Left lung (tissue), 4 donors: ENCODE measurements at regions not wholly inside any gene's neighbourhood (a gene's known extent, or its start where the extent isn't known, plus 50 kb on each side); places are given as distances from the start of the nearest gene placed in this dataset.

ENCODE experiments used
- ATAC-seq: fragments of 200-7000 bp; cut with Tn5 transposase; one replicate; pipeline ENCODE4 v1.9.1; 2020; ENCODE audit warnings: moderate library complexity
- DNase-seq, 4 donors: peaks; one replicate each; pipeline ENCODE4 v3.0.0-alpha.2; 2013 to 2020
- H3K27ac ChIP-seq, 2 donors: fragments of 200-600 bp; sonication (generic) in 1 of 2; one replicate each; pipeline versions ENCODE4 v1.5.0 to v1.8.0; 2020 to 2021
- H3K27me3 ChIP-seq, 2 donors: fragments of 200-600 bp; sonication (generic) in 1 of 2; one replicate each; pipeline versions ENCODE4 v1.5.0 to v1.8.0; 2020 to 2021
- H3K36me3 ChIP-seq, 2 donors: fragments of 200-600 bp; sonication (generic) in 1 of 2; one replicate each; pipeline versions ENCODE4 v1.5.0 to v1.8.0; 2020 to 2021
- H3K4me1 ChIP-seq, 2 donors: fragments of 200-600 bp; one replicate each; pipeline ENCODE4 v1.8.0; 2021
- H3K4me3 ChIP-seq, 2 donors: fragments of 200-600 bp; sonication (generic) in 1 of 2; one replicate each; pipeline versions ENCODE4 v1.5.0 to v1.8.0; 2020 to 2021; ENCODE audit warnings: mild to moderate bottlenecking in 1 of 2
- H3K9me3 ChIP-seq, 2 donors: fragments of 200-600 bp; sonication (generic) in 1 of 2; one replicate each; pipeline versions ENCODE4 v1.5.0 to v1.8.0; 2020 to 2021
- intact Hi-C, 2 donors: fragments of 100-400 bp; cut with DNase I; formaldehyde crosslinking; loops; one replicate each; pipeline versions ENCODE4 v1.11.2 to v1.14.2; 2022
- TF ChIP-seq, protein P1 (sequence below), 2 donors: fragments of 200-600 bp; sonication (generic) in 1 of 2; IDR thresholded peaks; one replicate each; pipeline versions ENCODE4 v1.5.0 to v1.8.0; 2021; ENCODE audit warnings: antibody characterized with exemption in 2 of 2
- donor health status: DM: no; HTN: yes; CAD: no.
- donor health status: DM: no; HTN: no; CAD: no.

DNA sequence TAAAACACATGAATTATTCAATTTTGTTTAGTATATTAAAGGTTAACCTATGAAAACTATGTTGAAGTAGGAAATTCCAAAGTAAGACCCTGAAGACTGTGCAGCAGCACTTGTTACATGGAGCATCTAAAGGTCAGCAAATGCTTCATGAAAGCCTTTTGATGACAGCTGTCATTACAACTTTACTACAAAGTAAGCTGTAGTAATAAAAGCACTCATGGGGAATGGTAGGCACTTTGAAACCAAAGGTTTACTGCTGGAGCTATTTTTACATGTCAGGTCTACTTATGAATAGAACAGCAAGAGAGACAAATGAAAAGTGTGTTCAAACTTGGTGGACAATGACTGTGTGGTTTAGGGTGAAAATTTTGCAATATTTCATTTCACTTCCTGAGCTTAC lies 672.5 kb upstream of the PCDH20 start:
- H3K4me3 ChIP-seq = no peak overlapping the region
- TF ChIP-seq, protein P1, sequence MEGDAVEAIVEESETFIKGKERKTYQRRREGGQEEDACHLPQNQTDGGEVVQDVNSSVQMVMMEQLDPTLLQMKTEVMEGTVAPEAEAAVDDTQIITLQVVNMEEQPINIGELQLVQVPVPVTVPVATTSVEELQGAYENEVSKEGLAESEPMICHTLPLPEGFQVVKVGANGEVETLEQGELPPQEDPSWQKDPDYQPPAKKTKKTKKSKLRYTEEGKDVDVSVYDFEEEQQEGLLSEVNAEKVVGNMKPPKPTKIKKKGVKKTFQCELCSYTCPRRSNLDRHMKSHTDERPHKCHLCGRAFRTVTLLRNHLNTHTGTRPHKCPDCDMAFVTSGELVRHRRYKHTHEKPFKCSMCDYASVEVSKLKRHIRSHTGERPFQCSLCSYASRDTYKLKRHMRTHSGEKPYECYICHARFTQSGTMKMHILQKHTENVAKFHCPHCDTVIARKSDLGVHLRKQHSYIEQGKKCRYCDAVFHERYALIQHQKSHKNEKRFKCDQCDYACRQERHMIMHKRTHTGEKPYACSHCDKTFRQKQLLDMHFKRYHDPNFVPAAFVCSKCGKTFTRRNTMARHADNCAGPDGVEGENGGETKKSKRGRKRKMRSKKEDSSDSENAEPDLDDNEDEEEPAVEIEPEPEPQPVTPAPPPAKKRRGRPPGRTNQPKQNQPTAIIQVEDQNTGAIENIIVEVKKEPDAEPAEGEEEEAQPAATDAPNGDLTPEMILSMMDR (IDR thresholded peaks at IDR 0.05) = no peak
- no peak overlapping the region for H3K27ac ChIP-seq
- intact Hi-C loops = no loop called here
- H3K4me1 ChIP-seq = no peaks in the 10 kb centered on the region
- no peaks in the 10 kb centered on the region for H3K36me3 ChIP-seq
- no peaks in the 10 kb centered on the region for H3K27me3 ChIP-seq
- ATAC-seq (no peak), DNase-seq (no peak)
- peaks cover 0 to 2% of the 10 kb centered on the region in 2 donors for H3K9me3 ChIP-seq

DNA sequence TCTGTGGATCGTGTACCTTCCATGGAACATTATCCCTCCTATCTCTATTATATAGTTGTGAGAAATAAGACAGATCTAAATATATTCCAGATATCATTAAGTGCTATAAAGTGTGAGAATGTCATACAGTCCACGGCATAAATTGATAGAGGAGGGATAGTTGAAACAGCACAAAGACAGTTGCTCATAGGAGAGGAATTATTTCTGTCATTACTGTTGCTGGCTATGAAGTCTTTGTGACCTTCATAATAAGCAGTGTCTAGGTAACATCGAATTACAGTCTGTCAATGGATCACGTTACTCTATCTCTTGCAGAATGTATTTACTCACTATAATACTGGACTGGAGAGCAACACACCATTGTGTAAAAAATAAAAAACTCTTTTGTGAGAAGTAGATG lies 671.5 kb upstream of the PCDH20 start:
- no peaks in the 10 kb centered on the region for H3K27me3 ChIP-seq
- H3K4me3 ChIP-seq = no peak overlapping the region
- TF ChIP-seq, protein P1 (IDR thresholded peaks at IDR 0.05) = no peak
- ATAC-seq (no peak), DNase-seq (no peak)
- H3K9me3 ChIP-seq = peaks cover 0 to 2% of the 10 kb centered on the region in 2 donors
- H3K4me1 ChIP-seq = no peaks in the 10 kb centered on the region
- intact Hi-C loops = no loop called here
- H3K27ac ChIP-seq = no peak overlapping the region
- no peaks in the 10 kb centered on the region for H3K36me3 ChIP-seq

DNA sequence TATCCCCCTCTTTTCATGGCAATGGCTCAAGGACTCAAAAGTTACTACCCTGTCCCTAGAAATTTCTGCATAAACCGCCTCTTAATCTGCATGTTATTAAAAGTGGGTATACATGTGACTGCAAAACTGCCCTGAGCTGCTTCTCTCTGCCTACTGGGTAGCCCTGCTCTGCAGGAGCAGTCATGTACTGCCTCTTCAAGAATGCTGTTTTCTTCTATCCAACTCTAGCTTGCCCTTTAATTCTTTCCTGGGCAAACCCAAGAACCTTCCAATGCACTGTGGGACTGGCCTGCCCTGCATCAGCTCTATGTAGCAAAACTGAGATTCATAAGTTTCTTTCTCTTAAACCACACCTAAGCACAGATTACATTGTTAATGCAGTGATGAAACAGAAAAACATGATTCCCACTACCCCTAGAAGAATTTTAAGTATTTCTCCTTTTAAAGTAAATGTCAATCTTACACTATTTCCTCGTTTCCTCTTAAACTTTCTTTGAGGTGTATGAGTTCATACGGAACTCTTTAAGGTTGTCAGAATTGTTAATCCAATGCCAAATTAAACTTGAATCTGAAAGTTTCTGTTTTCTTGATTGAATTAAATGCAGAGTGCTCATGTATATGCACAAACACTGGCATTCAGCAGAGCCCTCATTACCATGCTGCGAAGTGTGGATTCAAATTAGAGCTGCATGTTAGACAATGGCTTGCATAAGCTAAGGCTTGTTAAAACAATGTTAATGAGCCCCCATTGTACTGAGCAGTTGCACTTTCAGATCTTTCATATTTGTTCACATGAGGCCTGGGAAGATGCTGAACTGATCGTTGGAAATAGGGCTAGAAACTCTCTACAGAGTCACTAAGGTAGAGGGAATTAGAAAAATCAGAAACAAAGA lies 669.9 kb upstream of the PCDH20 start:
- TF ChIP-seq, protein P1 (IDR thresholded peaks at IDR 0.05) = no peak
- no peak overlapping the region for H3K4me3 ChIP-seq
- H3K36me3 ChIP-seq = no peaks in the 10 kb centered on the region
- intact Hi-C loops = no loop called here
- DNase-seq = no peak
- H3K4me1 ChIP-seq = no peaks in the 10 kb centered on the region
- no peak overlapping the region for H3K27ac ChIP-seq
- ATAC-seq = no peak
- peaks cover 0 to 2% of the 10 kb centered on the region in 2 donors for H3K9me3 ChIP-seq
- H3K27me3 ChIP-seq = no peaks in the 10 kb centered on the region

DNA sequence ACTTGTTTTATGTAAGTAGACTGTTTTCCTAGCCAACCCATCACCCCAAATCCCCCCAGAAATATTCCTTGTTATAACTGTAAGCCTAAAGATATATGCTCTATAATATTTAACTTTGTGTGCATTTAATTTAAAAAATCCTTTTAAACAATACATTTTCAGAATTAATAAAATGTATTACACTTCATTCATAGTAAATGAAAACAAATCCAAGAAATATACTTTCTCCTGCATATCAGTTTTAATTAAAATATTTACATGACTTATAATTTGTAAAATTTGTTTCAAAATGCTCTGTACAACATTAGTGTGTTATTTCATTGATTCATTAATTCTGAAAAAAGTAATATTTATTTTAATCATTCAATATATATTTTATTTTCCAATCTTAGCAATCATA lies 669.1 kb upstream of the PCDH20 start:
- TF ChIP-seq, protein P1 (IDR thresholded peaks at IDR 0.05) = no peak
- Histone ChIP-seq H3K4me3 (no peak overlapping the region), H3K36me3 (no peaks in the 10 kb centered on the region), H3K27me3 (no peaks in the 10 kb centered on the region), H3K9me3 (no peaks in the 10 kb centered on the region), H3K4me1 (no peaks in the 10 kb centered on the region), H3K27ac (no peak overlapping the region)
- DNase-seq (no peak), ATAC-seq (no peak)
- intact Hi-C loops = no loop called here

DNA sequence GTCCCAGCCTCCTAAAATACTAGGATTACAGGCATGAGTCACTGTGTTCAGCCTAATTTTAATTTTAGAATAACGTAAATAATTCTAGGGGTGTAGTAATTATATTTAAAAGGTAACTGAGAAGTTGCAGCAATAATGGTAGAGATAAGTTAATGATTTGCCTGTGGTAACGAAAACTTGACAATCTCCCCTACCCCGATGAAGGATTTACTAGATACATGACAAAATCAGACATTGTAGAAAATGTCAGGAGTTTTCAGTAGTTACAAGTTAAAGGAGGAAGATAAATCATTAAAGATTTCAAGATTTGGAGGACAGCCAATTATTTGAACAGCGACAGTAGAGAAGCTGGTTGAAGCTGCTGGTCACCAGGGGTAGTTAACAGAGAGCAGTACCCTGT lies 652.2 kb upstream of the PCDH20 start:
- no peak for DNase-seq
- Histone ChIP-seq H3K36me3 (no peaks in the 10 kb centered on the region), H3K27me3 (no peaks in the 10 kb centered on the region), H3K27ac (no peak overlapping the region), H3K9me3 (peaks cover 0 to 4% of the 10 kb centered on the region in 2 donors), H3K4me1 (no peaks in the 10 kb centered on the region), H3K4me3 (no peak overlapping the region)
- TF ChIP-seq, protein P1 (IDR thresholded peaks at IDR 0.05) = no peak
- intact Hi-C loops = no loop called here
- no peak for ATAC-seq
